SU-DHL-6 (cell line): ENCODE measurements at regions not wholly inside any gene's neighbourhood (a gene's known extent, or its start where the extent isn't known, plus 50 kb on each side); places are given as distances from the start of the nearest gene placed in this dataset.

Experiments used
- H2AFZ ChIP-seq: fragments of 200-600 bp; sonication (generic); 2 replicates; pipeline ENCODE4 v1.6.1; 2014; ENCODE audit warnings: low read depth, mild to moderate bottlenecking, moderate library complexity, mixed read lengths, antibody characterized with exemption, low read length; ENCODE audit not compliant: severe bottlenecking
- H3F3A ChIP-seq: fragments of 200-600 bp; shearing (Covaris generic); 2 replicates; pipeline ENCODE4 v1.6.0; 2016; ENCODE audit warnings: antibody characterized with exemption, mild to moderate bottlenecking; ENCODE audit not compliant: insufficient read depth
- H3K27ac ChIP-seq: fragments of 200-600 bp; sonication (generic); 2 replicates; pipeline ENCODE4 v1.5.1; 2016; ENCODE audit warnings: low read depth, mild to moderate bottlenecking, low read length, moderate library complexity, mixed read lengths
- H3K27me3 ChIP-seq: fragments of 200-600 bp; sonication (generic), shearing (Covaris generic); 2 replicates; pipeline ENCODE4 v1.6.0; 2014; ENCODE audit warnings: mild to moderate bottlenecking, low read length
- H3K36me3 ChIP-seq: fragments of 200-600 bp; sonication (generic); 2 replicates; pipeline ENCODE4 v1.6.1; 2014; ENCODE audit warnings: mild to moderate bottlenecking, low read length, mixed read lengths
- H3K4me2 ChIP-seq: fragments of 300-600, 200-600 bp; shearing (Covaris generic), sonication (generic); 2 replicates; pipeline ENCODE4 v1.6.0; 2014; ENCODE audit warnings: low read length, low read depth, mild to moderate bottlenecking; ENCODE audit not compliant: poor library complexity, severe bottlenecking
- H3K4me3 ChIP-seq: fragments of 200-600 bp; sonication (generic); 2 replicates; pipeline ENCODE4 v1.5.1; 2014; ENCODE audit warnings: antibody characterized with exemption, low read length, mild to moderate bottlenecking, mixed read lengths; ENCODE audit not compliant: insufficient read depth, poor library complexity, severe bottlenecking
- H3K79me2 ChIP-seq: fragments of 200-600 bp; sonication (generic); 2 replicates; pipeline ENCODE4 v1.6.1; 2014; ENCODE audit warnings: mild to moderate bottlenecking, low read length, moderate library complexity; ENCODE audit not compliant: insufficient read depth
- H3K9ac ChIP-seq: fragments of 200-600 bp; sonication (generic); 2 replicates; pipeline ENCODE4 v1.7.0; 2014; ENCODE audit warnings: mild to moderate bottlenecking, low read length
- H3K9me2 ChIP-seq: fragments of 200-600 bp; sonication (generic); replicated peaks from 2 replicates; pipeline ENCODE4 v1.6.1; 2014; ENCODE audit warnings: low read length; ENCODE audit not compliant: insufficient read depth
- H3K9me3 ChIP-seq: fragments of 200-600 bp; sonication (generic); 2 replicates; pipeline ENCODE4 v1.6.1; 2014; ENCODE audit warnings: low read length, mixed read lengths; ENCODE audit not compliant: insufficient read depth
- H4K20me1 ChIP-seq: fragments of 200-600 bp; sonication (generic); 2 replicates; pipeline ENCODE4 v1.6.1; 2014; ENCODE audit warnings: low read depth, mild to moderate bottlenecking, antibody characterized with exemption, low read length, moderate library complexity, mixed read lengths
- EZH2phosphoT487 ChIP-seq: fragments of 200-600 bp; sonication (generic), shearing (Covaris generic); conservative IDR thresholded peaks from 2 replicates; pipeline ENCODE4 v1.6.1; 2018; ENCODE audit warnings: mild to moderate bottlenecking, antibody characterized with exemption, low read length, moderate library complexity, mixed read lengths
- TF ChIP-seq, protein P1 (sequence below): fragments of 200-600 bp; sonication (generic); IDR thresholded peaks from one replicate; pipeline ENCODE4 v1.5.1; 2017; ENCODE audit warnings: antibody characterized with exemption, mild to moderate bottlenecking, low read length, moderate library complexity; ENCODE audit not compliant: insufficient read depth, poor library complexity, severe bottlenecking

DNA sequence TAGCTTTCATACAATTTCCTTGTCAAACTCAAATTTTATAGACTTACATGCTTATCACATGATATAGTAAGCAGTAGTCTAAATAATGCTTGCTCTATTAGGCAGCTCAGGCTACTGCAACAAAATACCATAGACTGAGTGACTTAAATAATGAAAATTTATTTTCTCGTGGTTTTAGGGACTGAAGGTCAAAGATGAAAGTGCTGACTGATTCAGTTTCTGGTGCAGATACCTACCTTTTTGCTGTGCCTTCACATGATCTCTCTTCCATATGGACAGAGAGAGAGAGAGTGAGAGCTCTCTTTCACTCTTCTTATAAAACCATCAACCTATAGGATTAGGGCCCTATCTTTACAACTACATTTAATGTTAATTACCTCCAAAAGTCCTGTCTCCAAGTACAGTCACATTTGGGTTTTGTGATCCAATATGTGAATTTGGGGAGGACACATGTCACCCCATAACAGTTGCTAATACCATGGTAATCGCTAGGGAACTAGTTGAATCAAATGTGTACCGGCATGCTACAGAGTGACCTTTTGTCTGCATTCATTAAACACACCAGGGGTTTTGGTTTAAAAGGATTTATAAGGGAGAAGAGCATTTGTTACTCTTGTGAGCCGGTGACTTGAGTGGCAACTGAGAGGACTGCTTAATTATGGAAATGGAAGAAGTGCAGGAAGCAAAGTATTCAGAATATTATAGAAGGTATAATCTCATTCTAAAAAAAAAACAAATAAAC lies 723.4 kb upstream of the LRRTM4 start:
- no peak overlapping the region for H2AFZ ChIP-seq
- TF ChIP-seq, protein P1, sequence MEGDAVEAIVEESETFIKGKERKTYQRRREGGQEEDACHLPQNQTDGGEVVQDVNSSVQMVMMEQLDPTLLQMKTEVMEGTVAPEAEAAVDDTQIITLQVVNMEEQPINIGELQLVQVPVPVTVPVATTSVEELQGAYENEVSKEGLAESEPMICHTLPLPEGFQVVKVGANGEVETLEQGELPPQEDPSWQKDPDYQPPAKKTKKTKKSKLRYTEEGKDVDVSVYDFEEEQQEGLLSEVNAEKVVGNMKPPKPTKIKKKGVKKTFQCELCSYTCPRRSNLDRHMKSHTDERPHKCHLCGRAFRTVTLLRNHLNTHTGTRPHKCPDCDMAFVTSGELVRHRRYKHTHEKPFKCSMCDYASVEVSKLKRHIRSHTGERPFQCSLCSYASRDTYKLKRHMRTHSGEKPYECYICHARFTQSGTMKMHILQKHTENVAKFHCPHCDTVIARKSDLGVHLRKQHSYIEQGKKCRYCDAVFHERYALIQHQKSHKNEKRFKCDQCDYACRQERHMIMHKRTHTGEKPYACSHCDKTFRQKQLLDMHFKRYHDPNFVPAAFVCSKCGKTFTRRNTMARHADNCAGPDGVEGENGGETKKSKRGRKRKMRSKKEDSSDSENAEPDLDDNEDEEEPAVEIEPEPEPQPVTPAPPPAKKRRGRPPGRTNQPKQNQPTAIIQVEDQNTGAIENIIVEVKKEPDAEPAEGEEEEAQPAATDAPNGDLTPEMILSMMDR: no peak
- TF ChIP-seq EZH2phosphoT487: no peak

DNA sequence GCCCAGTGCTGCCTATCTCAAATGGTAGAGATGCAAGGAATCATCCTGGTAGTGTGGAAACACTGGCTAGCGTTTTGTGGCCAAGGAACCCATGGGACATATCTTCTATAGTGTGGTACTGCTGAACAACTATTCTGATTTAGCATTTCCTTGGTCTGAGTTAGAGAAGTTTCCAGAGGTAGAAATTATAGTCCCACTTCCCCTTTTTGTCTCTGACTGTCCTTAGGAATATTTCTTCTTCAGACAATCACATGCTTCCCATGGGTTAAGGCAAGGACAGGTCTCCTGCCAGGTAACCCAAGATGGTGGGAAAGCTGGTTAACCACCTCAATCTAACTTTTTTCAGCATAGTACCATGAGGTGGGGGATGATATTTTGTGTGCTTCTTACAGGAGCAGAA lies 729.5 kb upstream of the LRRTM4 start:
- Histone ChIP-seq H3K9ac (no peak overlapping the region), H3F3A (no peaks in the 10 kb centered on the region), H2AFZ (no peak overlapping the region)

More for the DNA sequence above, 723.4 kb upstream of the LRRTM4 start:
- Histone ChIP-seq H4K20me1 (no peaks in the 10 kb centered on the region), H3K4me2 (no peak overlapping the region), H3K9me3 (no peaks in the 10 kb centered on the region), H3K4me3 (no peak overlapping the region), H3K9ac (no peak overlapping the region), H3K27me3 (no peaks in the 10 kb centered on the region), H3K27ac (no peak overlapping the region), H3K9me2 (no peaks in the 10 kb centered on the region), H3K79me2 (no peaks in the 10 kb centered on the region), H3K36me3 (no peaks in the 10 kb centered on the region), H3F3A (no peaks in the 10 kb centered on the region)

DNA sequence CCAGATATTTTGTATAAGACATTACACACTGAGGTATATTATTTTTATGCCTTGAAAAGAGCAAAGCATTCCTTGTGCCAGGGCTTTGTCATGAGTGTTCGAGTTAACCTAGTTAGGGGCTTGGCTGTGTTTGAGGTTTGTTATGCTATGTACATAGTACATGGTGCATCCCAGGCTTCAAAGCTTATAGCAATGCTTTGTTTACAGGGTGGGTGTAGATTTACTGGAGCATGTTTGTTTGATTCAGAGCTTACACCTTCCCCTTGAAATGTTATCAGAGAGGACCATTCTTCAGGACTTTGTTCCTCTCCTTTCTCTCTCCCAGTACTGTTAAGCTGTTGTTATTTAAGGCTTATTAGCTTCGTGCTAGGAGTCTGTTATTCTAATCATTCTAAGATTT lies 738.7 kb upstream of the LRRTM4 start:
- no peak overlapping the region for H3K27ac ChIP-seq
- H4K20me1 ChIP-seq: no peaks in the 10 kb centered on the region
- H3K4me3 ChIP-seq: no peak overlapping the region

More for the DNA sequence above, 729.5 kb upstream of the LRRTM4 start:
- no peak overlapping the region for H3K4me2 ChIP-seq
- H3K79me2 ChIP-seq: no peaks in the 10 kb centered on the region
- no peaks in the 10 kb centered on the region for H3K27me3 ChIP-seq
- no peaks in the 10 kb centered on the region for H3K9me2 ChIP-seq
- H3K9me3 ChIP-seq: no peaks in the 10 kb centered on the region
- no peaks in the 10 kb centered on the region for H4K20me1 ChIP-seq
- no peak overlapping the region for H3K4me3 ChIP-seq
- H3K36me3 ChIP-seq: no peaks in the 10 kb centered on the region
- TF ChIP-seq, protein P1: no peak
- TF ChIP-seq EZH2phosphoT487: no peak
- H3K27ac ChIP-seq: no peak overlapping the region

More for the DNA sequence above, 738.7 kb upstream of the LRRTM4 start:
- H3K4me2 ChIP-seq: no peak overlapping the region
- no peaks in the 10 kb centered on the region for H3K79me2 ChIP-seq
- TF ChIP-seq EZH2phosphoT487: no peak
- TF ChIP-seq, protein P1: no peak
- H2AFZ ChIP-seq: no peak overlapping the region
- H3K9me3 ChIP-seq: no peaks in the 10 kb centered on the region
- H3K9me2 ChIP-seq: no peaks in the 10 kb centered on the region
- no peaks in the 10 kb centered on the region for H3F3A ChIP-seq
- no peaks in the 10 kb centered on the region for H3K36me3 ChIP-seq
- H3K27me3 ChIP-seq: no peaks in the 10 kb centered on the region
- H3K9ac ChIP-seq: no peak overlapping the region
